NAMALWA (cell line): ENCODE measurements at regions not wholly inside any gene's neighbourhood (a gene's known extent, or its start where the extent isn't known, plus 50 kb on each side); places are given as distances from the start of the nearest gene placed in this dataset.
A peak's percentile ranks its signal among the peaks of the same experiment; 100 is the strongest.

Source experiments
- DNase-seq: peaks from one replicate; pipeline ENCODE4 v3.0.0-alpha.2; 2015; ENCODE audit warnings: low spot score

DNA sequence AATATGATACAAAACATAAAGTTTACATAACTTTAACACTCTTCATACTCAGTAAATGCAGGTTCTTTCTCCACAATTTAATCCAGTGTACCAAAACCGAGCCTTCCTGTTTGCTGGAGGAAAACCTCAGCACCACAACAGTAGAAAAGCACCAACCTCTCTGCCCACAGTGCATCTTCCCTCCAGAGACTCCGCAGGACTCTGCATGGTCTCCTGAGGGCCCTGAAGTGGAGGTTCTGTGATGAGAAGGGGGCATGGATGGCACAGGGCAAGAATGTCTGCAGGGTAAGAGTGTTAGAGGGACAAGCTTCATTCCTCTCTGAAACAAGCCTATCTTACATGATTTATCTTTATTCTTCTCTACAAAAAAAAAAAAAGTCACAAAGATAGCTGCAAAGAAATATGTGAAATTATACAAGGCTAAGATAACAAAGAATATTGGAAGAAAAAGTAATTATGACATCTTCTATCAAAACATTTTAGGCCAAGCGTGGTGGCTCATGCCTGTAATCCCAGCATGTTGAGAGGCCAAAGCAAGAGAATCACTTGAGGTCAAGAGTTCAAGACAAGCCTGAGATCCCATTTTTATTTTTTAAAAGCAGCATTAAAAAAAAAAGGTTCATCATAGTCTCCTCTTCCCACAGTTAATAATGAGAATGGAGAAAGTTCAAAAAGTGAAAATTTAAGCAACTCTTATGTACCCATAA, 102.0 kb downstream of the VPREB1 start:
- no peak for DNase-seq

DNA sequence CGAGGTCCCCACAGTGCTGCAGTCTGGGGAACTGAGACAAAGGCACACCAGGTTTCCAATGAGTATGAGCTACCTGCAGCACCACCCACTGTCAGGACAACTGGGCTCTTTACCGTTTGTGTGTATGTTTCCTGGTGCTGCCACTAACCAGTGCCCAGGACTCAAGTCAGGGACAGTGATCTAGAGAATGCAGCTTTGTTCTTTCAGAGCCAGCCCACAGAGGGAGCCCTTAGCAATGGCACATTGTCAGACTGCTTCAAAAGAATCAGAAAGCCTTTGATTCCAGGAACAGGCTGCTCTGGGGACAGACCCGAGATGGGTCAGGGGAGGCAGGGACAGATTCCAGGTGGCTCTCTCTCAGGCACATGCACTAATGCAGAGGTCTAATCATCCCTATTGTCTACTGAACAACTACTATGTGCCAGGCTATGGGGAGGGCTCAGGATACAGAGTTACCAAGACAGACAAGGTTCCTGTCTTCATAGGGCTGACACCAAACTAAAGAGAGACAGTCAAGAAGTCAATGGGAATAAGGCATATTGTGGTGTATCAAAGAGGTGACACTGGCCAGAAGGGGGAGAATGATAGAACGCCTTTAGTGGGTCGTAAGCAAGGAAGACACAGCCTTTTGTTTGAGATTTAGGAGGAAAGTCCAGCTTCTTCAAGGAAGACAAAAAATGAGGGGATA, 103.7 kb downstream of the VPREB1 start:
- peak; percentile 47 for DNase-seq

DNA sequence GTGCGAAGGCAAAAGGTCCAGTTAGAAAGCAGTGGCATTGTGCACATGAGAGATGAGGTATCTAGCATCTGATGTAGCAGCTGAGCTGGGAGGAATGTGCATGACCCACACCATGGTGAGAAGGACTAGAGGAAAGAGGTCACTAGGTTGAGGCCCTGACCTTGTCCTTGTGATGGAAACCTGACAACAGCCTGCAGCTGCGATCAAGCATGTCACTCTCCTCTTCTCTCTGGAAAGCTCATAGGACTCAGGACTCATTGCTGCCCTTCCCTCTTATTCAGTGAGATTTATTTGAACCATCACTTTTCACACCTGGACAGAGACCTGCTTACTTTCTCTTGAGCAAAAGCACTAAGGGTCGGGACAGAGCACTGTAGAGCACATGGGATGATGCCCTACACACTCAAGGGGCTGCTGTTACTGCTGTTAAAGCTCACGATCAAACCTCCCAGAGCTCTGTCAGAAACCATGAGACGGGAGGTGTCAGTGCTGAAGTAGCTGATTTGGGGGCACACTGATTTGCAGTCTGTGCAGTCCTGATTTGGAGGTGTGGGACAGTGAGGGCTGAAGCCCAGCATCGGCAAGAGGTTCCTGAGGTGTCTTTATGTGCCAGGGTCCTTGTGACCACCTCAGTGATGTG, 104.3 kb downstream of the VPREB1 start:
- no peak for DNase-seq

DNA sequence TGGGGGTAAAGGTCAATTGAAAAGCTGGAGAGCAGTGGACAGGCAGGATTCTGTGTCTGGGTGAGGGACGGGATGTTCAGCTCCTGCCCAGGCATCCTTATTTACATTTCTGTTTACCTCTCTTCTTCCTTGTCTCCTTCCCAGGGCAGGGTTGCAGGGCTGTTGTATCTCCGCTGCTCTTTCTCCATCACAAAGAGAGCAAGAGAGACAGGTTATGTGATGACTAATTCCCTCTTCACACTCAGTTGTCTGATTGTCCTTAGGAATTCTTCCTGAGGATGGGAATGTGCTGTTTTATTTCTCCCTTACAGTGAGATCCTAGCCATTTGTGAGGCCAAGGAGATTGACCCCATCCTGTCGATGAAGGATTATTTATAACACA, 104.9 kb downstream of the VPREB1 start:
- no peak for DNase-seq

DNA sequence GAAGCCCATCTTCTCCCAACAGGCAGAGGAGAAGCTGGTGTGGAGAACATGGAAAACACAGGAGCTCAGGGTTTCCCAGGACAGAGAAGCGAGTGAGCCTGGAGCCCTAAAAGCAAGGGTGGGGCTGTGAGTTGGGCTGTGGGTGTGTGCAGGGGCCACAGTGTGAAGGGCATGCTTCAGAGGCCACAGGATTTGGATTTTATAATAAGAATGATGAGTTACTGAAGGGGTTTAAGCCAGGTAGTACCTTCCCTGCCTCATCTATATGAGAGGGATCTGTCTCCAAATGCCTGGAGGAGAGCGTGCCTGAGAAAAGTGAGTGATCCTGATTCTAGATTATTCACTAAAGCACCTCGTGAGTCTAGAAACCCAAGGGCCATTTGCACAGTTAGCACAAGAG, 106.8 kb downstream of the VPREB1 start:
- no peak for DNase-seq

DNA sequence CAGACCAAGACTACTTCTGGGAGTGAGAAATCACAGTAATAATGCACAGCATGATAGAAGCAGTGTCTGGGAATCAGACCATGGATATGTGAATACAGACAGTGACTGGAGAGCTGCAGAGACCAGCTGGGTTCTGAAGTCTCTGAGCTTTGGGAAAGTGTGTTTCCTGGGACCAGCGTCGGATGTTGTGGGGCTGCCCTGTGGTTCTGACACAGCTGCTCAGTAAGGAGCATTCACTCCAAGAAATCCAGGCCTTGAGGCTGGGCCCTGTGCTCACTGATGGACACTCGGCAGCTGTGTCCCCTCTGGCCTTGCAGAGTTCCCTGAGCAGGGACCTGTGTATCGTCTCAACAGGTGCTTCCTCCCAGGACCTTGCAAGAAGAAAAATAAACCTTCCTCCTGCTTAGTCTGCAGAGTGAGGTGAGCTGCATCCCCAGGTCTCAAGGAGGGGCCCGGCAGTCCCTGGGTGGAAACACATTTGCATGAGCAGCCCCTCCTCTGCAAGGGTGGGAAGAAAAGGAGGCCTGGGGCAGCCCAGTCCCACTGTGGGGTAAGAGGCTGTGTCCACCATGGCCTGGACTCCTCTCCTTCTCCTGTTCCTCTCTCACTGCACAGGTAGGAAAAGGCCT, 107.9 kb downstream of the VPREB1 start:
- DNase-seq: no peak

DNA sequence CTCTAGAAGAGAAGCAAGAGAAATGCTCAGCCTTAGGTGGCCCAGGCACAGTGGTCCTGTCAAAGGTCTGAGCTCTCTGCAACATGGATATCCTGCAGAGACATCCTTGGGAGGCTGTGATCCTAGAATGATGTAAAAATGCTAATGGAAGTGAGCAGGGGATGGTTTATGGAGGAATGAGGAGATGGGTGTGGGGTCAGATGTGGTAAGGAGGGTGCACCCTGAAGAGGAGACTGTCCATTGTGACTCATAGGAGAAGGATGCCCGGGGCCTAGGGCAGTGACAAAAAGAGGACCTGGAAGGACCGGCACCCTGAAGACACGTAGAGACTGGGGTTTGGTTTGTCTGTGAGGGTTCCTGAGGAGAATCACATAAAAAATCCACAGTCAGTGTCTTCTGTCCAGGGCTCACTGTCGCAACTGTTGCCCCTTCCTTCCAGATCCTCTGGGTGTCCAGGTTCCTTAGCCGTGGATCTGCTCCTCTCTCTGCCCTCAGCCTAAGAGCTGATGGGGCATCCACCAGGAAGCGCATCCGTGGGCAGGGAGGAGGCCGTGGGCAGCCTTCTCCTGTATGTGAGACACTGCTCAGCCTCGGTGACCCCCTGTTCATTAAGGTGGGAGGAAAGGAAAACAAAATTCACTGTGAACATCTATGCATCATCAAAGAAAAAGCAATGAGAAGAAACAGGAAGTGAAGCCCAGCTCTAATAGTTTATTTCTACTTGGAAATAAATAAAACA, 110.7 kb downstream of the VPREB1 start:
- DNase-seq: no peak

DNA sequence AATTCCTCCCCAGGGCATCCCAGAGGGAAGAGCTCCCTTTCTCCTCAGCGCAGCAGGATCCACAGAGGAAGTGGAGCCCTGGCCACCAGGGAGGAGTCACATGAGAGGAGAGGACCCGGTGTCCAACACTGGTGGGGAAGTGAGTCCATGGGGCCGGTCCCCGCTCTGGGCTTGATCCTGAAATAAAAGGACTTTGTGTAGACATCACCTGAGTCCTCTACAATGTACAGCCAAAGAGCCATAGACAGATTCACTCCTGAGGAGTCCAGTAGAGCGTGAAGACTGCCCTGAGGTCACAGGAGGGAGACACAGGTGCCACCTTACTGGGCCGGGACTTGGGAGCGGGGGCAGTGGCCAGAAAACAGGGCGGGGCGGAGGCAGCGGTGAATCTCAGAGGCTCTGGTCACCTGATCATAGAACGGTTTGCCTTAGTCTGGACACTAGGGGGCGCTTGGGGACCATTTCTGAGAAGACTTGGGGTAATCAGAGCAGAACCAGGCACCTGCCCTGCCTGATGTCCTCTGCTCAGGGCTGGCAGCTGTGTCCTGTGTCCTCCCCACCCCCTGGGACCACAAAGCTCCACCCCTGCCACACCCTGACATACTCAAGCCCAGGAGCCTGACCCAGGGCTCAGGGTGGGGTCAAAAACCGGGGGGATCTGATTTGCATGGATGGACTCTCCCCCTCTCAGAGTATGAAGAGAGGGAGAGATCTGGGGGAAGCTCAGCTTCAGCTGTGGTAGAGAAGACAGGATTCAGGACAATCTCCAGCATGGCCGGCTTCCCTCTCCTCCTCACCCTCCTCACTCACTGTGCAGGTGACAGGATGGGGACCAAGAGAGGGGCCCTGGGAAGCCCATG, 112.7 kb downstream of the VPREB1 start:
- DNase-seq: peak; percentile 93

DNA sequence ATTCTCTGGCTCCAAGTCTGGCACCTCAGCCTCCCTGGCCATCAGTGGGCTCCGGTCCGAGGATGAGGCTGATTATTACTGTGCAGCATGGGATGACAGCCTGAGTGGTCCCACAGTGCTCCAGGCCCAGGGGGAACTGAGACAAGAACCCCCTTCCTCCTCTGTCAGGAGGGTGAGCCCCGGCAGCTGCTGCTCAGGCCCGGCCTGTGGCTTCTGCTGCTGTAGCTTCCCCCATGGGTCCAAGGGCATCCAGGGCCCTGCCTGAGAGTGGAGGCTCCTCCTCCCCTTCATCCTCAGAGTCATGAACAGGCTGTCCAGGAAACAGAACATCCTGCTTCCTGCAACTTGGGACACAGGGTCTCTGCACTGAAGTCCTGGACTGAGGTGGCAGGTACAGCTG, 113.6 kb downstream of the VPREB1 start:
- DNase-seq: peak; percentile 35

DNA sequence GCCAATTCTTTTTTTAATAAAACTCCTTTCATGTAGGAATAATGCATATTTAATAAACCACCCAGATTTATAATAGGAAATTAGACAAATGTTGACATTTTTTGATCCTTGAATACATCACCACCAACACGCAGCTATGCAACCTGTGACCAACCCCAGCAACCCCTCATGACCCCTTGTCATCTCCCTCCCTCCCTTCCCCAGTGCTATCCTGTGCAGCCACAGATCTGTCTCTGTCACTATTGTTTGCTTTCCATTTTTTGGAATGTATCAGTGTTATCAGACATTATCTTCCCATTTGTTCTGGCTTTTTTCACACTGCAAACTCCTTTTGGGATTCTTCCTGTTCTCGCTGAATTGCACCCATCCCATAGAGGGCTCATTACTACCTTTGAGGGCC, 114.1 kb downstream of the VPREB1 start:
- no peak for DNase-seq

DNA sequence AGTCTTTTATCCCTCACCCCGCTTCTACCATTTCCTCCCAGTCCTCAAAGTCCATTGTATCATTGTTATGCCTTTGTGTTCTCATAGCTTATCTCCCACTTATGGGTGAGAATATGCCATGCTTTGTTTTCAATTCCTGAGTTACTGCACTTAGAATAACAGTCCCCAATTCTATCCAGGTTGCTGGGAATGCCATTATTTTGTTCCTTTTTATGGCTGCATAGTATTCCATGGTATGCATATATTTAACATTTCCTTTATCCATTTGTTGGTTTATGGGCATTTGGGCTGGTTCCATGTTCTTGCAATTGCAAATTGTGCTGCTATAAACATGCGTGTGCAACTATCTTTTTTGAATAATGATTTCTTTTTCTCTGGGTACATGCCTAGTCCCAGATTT, 114.9 kb downstream of the VPREB1 start:
- no peak for DNase-seq

DNA sequence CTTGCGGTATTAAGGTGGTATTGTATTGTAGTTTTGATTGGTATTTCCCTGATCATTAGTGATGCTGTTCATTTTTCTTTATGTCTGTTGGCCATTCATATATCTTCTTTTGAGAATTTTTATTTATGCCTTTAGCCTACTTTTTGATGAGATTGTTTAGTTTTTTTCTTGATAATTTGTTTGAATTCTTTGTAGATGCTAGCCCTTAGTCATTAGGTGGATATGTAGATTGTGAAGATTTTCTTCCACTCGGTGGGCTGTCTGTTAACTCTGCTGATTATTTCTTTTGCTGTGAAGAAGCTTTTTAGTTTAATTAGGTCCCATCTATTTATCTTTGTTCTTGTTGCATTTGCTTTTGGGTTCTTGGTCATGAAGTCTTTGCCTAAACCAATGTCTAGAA, 115.4 kb downstream of the VPREB1 start:
- no peak for DNase-seq

DNA sequence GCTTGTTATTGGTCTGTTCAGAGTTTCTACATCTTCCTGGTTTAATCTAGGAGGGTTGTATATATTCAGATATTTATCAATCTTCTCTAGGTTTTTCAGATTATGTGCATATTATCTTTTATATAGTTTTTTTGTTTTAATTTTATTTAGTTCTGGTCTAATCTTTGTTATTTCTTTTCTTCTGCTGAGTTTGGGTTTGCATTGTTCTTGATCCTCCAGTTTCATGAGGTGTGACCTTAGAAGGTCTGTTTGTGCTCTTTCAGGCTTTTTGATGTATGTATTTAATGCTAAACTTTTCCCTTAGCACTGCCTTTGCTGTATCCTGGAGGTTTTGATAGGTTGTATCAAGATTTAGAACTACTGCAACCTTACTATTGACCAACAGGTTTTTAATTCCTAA, 117.7 kb downstream of the VPREB1 start:
- no peak for DNase-seq

DNA sequence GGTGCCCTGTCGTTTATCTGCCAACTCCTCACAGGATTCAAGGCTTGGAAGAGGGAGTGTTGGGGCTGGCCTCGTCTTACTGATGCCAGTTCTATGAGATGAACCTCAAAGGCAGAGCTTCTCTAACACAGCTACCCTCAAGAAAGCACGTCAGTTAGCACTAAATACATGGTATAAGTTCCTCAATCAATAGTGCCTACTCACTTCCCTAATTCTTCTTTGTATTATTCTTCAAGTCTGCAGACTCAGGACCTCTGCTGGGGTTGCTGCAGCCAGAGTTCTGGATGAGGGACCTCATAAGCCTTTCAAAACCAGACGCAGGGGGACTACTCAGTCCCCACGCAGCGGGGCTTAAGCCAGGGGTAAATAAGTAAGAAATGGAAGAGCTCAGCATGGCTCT, 118.3 kb downstream of the VPREB1 start:
- DNase-seq: no peak

DNA sequence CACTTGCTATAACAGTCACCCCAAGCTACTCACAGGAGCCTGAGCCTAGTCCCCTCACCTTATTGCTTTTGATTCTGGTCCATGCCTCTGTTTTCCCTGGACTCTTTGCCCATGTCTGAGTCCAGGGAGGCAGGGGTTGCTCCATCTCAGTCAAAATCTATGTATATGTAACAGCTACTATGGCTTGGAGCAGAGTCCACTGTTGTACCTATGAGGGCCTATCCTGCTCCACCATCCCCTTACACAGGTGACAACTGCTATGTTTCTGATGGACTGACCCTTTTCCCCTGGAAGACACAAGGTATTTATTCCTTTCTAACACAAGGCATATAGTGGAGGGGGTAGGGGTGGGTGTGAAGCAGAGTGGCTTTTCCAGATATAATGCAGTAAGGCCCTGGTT, 119.6 kb downstream of the VPREB1 start:
- no peak for DNase-seq

DNA sequence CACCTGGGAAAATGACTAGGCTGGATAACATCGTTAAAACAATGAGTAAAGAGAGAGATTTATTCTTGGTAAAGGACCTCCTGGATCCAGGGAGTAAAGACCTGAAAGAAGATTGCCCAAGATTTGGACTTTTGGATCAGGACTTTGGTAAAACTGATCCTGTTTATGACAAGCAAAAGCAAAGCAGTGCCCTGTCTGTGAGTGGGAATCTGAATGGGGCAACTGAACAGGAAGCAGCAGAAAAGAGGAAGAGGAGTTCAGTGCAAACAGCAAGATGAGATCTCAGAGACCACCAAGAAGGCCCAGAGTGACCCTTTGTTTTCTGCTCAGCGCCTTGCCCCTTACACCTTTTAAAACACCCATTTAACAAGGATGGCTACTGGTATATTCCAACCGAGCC, 122.0 kb downstream of the VPREB1 start:
- DNase-seq: no peak

DNA sequence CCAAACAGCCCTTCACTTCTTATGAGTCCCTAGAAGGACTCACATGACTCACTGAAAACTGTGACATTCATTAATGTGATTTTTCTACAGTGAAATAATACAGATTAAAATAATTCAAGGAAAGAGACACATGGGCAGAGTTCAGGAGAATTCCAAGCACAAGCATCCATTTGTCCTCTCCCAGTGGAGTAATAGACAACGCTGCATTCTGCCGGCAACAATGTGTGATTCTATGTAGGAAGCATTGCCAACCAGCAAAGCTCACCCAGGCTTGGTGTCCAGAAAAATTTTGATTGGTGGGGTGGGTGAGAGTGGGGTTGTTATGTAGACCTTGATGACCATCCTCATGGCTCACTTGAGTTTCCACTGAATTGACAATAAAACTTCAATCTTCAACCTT, 123.9 kb downstream of the VPREB1 start:
- DNase-seq: no peak

DNA sequence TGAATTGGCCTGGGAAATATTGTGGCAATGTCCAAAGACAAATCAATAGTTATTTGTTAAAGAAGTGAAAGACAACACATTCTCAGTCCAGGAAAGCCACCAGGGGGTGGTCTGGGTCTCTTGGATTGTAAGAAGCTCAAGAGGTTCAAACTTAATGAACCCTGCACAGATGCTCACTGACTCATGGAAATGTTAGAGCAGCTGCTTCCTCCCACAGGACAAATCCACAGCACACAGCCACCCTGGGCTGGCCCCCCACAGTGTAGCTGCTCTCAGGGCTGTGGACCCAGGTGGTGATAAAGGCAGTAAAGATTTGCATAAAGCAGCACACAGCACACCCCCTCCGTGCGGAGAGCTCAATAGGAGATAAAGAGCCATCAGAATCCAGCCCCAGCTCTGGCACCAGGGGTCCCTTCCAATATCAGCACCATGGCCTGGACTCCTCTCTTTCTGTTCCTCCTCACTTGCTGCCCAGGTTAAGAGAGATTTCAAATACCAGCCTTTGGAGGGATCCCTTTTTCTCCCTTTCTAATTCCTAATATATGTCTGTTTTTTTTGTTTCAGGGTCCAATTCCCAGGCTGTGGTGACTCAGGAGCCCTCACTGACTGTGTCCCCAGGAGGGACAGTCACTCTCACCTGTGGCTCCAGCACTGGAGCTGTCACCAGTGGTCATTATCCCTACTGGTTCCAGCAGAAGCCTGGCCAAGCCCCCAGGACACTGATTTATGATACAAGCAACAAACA, 124.8 kb downstream of the VPREB1 start:
- peak; percentile 93 for DNase-seq

DNA sequence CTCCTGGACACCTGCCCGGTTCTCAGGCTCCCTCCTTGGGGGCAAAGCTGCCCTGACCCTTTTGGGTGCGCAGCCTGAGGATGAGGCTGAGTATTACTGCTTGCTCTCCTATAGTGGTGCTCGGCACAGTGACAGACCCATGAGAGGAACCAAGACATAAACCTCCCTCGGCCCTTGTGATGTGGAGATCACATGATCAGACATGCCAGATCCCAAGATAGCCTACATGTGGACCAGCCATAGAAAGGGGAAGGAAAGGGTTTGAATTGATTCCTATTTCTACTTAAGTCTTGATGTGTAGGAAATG, 125.3 kb downstream of the VPREB1 start:
- peak; percentile 56 for DNase-seq

DNA sequence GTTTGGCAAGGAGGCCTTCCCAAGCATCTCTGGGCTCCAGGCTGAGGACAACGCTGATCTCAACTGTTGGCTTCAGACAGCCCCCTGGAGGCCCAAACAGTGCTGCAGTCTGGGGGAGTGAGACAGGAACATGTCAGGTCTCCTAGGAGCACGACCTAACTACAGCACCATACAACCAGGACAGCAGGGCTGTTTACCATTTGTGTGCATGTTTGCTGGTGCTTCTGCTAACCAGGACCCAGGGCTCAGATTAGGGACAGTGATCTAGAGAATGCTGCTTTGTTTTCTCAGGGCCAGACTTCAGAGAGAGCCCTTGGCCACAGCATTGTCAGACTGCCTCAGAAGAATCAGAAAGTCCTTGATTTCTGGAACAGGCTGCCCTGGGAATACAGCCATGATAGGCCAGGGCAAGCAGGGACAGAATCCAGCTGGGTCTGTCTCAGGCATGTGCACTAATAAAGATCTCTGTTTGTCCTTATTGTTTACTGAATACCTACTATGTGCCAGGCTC, 126.5 kb downstream of the VPREB1 start:
- DNase-seq: peak; percentile 43

DNA sequence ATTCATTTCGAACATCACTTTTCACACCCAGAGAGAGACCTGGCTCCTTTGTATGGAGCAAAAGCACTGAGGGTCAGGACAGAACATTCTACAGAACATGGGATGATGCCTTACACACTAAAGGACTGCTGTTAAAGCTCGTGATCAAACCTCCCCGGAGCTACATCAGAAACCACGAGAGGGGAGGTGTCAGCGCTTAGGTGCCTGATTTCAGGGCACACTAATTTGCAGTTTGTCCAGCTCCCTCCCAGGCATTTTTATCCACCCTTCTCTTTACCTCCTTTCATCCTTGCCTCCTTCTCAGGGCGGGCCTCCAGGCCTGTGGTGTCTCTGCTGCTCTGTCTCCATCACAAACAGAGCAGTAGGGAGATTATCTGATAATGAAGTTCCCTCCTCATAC, 127.5 kb downstream of the VPREB1 start:
- no peak for DNase-seq
